Left cardiac atrium (tissue), 4 donors: ENCODE measurements at regions not wholly inside any gene's neighbourhood (a gene's known extent, or its start where the extent isn't known, plus 50 kb on each side); places are given as distances from the start of the nearest gene placed in this dataset.

Experiments
- ATAC-seq, 2 donors: fragments of 200-7000 bp; cut with Tn5 transposase; one replicate each; pipeline ENCODE4 v1.9.1; 2020; ENCODE audit warnings: mild to moderate bottlenecking in 2 of 2, moderate library complexity in 2 of 2
- DNase-seq: peaks from one replicate; pipeline ENCODE4 v3.0.0-alpha.2; 2020
- intact Hi-C, 2 donors: fragments of 100-400 bp; cut with DNase I; formaldehyde crosslinking; loops; one replicate each; pipeline versions ENCODE4 v1.14.1 to v1.15.1; 2022 to 2023
- donor health status: DM: no; HTN: yes; CAD: no.
- donor health status: DM: no; HTN: yes; CAD: no; lungs with severe emphysema.
- donor health status: DM: yes; HTN: yes; CAD: no.
- donor health status: Dilated cardiomyopathy.

DNA sequence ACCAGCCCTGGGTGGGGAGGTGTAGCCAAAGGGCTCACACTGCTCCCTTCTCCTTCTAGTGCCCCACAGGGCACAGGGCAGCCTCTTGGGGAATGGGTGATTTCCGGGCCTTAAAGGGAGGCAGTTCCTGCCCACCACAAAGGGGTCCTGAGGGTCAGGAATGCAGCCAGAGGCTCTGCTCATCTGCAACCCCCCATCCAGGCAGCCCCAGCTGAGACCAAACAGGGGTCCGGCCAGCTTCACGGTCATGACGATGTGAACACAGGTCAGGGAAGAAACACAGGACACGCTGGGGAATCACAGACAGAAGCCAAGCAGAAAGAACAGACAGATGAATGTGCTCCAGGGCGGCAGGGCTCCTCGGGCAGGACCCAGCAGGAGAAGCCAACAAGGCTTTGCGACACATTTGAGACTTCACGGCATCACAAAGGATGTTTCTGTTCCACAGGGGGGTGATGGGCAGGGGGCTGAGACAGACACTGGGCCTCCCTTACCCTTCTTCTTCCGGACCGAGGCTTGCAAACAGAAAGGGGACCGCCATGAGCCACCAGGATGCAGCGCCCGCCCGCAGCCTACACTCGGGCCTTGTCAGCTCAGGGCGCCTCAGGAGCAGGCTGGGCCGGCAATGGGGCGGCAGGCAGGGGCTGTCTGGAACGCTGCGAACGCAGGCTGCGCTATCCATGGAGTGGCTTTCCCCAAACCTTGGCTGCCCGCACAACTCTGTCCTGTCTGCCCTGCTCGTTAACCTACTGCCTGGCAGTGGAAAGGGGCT, 101.9 kb downstream of the CTTN start:
- intact Hi-C loops, result no loop called here
- DNase-seq, result no peak
- no peak for ATAC-seq

DNA sequence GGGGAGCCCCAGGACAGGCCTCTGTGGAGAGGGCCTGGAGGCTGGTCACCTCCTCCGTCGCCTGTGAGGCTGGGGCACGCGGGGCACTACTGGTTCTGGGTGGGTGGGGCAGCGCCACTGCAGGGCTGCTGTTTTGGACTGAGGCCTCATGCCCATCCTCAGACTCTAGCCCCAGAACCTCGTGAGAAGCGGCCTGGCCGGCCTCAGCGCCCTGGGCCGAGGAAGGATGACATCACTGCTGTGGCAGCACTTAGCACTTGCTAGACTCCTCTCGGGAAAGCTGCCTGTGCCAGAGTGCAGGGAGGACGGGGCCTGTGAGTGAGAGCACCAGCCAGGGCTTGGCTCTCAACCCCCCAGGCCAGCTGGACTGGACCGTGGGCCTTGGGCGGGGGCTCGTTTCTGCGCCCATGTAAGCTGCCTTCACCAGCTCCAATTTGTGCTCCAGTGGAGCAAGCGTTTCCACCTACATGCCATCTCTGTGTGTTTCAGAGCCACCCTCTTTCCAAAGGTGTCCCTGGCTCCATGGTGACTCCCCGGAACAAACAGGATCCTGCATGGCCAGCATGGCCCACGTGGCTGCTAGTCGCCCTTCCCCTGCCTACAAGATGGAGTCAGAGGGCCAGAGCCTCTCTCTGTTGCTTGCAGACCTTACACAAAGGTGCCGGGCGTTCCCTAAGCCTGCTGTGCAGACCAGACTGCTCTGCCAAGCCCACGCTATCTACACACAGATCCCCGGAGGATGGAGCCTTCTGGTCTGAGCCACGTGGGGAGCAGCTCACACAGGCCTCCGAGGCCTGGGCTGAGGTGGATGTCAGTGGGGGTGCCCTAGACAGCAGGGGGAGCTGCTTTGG, 102.9 kb downstream of the CTTN start:
- ATAC-seq (peak; percentile 65 to 76), DNase-seq (peak; percentile 49)
- intact Hi-C loops, result no loop called here

- ATAC-seq (no peak), DNase-seq (no peak)
- intact Hi-C loops, result no loop called here
Measured at GRCh38 chr11:70501933-70502540, 103.7 kb downstream of the CTTN start.

- DNase-seq, result no peak
- intact Hi-C loops, result no loop called here
- no peak for ATAC-seq
Measured at GRCh38 chr11:70502677-70503467, 104.5 kb downstream of the CTTN start.

DNA sequence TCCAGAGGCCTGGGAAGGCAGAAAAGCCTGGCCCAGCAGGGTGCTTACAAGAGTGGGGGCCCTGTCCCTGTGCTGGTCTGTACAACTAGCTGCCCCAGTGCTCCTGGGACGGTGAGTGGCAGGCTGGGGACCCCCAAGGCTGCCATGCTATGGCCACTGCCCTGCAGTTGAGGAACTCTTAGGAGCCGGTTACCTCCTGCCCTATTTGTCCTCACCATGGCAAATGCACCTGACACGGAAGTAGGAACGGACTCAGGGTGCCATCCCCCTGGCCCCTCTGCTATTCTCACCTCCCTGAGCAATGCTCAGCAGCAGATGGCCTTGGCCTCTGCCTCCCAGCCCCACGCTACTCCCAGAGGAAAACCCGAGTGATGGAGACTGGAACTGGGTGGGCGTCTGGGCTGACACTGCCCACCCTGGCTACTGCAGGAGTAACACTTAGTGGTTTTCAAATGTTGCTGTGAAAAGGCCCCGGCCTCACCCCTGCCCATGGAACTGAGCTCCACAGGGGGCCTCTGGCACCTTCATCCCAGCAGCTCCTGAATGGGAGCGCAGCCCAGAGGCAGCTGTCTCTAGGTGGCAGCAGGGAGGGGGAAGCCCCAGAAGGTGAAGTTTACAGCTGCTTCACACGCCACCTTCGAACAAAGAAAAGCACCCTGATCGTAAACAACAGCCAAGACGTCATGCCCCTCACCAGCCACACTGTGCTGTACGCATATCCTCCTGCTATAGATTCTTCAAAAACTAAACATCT, 105.3 kb downstream of the CTTN start:
- DNase-seq, result no peak

GRCh38 chr11:70504246-70505020, 106.1 kb downstream of the CTTN start:
- ATAC-seq (no peak), DNase-seq (no peak)
- intact Hi-C loops, result no loop called here

More for the DNA sequence above, 105.3 kb downstream of the CTTN start:
- no peak for ATAC-seq
- intact Hi-C loops, result no loop called here

DNA sequence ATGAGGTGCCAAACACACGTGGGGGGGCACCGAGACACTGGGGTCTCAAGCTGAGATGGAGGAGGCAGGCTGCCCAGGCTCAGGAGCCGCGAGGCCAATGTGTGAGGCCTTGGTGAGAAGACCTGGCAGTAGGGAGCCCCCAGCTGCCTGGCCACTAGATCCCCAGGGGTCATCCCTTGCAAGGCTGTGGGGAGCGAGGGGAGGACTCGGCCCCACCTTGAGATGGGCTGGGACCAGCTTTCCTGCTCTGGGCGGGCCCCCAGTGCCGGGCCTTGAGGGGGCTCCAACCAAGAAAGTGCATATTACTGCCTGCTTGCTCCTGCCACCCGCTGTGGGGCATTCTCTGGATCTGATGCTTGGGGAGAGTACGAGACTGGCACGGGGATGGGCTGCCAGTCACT, 107.0 kb downstream of the CTTN start:
- intact Hi-C loops, result no loop called here
- ATAC-seq, result no peak
- no peak for DNase-seq

GRCh38 chr11:70505761-70506657, 107.7 kb downstream of the CTTN start:
- intact Hi-C loops, result no loop called here
- ATAC-seq, result no peak

GRCh38 chr11:70506658-70506970, 108.3 kb downstream of the CTTN start:
- intact Hi-C loops, result no loop called here
- DNase-seq, result no peak
- no peak for ATAC-seq

More at GRCh38 chr11:70505761-70506657, 107.7 kb downstream of the CTTN start:
- DNase-seq, result no peak

DNA sequence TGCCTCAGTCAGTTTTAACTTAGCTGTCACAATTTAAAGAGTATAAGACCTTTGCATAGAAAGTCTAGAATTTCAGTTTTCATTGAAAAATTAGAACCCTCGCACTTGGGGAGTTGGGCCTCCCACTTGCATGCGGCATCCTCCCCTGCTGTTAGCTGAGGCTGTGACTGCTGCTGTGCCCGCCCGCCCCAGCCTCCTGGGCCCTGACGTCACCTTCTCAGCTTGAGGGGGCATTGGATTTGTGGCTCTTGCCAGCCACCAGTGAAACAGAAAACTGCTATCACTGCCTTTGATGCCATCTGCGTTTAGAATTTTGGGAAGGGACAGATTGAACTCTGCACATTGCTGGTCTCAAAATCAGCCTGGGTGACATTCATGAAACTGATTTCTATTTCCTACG, 108.7 kb downstream of the CTTN start:
- ATAC-seq, result no peak
- DNase-seq, result no peak
- intact Hi-C loops, result no loop called here

DNA sequence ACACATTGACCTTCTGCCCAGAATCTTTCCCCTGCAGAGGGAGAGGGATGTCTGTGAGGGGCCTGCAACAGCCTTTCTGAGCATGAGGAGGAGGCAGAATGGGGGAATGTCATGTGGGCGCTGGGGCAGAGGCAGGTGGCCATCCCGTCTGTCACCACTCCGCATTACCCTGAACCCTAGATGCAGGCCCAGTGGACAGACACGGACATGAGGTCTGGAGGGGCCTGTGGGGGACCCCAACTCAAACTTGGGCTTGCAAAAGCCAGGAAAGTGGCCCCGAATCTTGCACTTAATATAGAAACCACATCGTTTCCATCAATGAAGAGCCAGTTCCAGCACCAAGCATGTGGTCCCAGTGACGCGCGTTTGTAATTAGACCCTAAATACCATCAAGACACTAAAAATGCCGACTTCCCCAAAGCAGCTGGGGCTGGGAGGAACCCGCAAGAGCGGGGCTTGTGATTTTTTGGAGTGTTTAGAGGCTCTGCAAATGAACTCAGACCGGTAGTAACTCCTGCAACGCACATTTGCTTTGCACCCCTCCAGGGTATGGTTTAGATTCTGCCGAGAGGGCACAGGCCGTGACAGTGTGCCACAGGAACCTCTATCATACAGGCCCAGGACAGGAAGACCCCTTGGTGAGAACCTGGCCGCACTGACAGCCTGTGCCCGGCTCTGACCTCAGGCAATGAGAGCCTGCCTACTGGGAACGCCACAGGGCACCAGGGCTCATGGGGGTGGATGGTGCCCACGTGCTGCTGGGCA, 109.3 kb downstream of the CTTN start:
- intact Hi-C loops, result no loop called here
- ATAC-seq, result no peak
- DNase-seq, result no peak

- no peak for DNase-seq
- no peak for ATAC-seq
Measured at GRCh38 chr11:70508231-70508480, 109.8 kb downstream of the CTTN start.

GRCh38 chr11:70509476-70509875, 111.1 kb downstream of the CTTN start:
- ATAC-seq (no peak), DNase-seq (peak; percentile 9)
- intact Hi-C loops, result no loop called here

More at GRCh38 chr11:70508231-70508480, 109.8 kb downstream of the CTTN start:
- intact Hi-C loops, result no loop called here

- intact Hi-C loops, result no loop called here
- peak; percentile 6 for DNase-seq
- no peak for ATAC-seq
Measured at GRCh38 chr11:70510106-70510505, 111.8 kb downstream of the CTTN start.

- intact Hi-C loops, result no loop called here
- ATAC-seq (no peak), DNase-seq (no peak)
Measured at GRCh38 chr11:70510571-70510970, 112.2 kb downstream of the CTTN start.

- intact Hi-C loops, result no loop called here
- no peak for ATAC-seq
- no peak for DNase-seq
Measured at GRCh38 chr11:70511345-70511744, 113.0 kb downstream of the CTTN start.

DNA sequence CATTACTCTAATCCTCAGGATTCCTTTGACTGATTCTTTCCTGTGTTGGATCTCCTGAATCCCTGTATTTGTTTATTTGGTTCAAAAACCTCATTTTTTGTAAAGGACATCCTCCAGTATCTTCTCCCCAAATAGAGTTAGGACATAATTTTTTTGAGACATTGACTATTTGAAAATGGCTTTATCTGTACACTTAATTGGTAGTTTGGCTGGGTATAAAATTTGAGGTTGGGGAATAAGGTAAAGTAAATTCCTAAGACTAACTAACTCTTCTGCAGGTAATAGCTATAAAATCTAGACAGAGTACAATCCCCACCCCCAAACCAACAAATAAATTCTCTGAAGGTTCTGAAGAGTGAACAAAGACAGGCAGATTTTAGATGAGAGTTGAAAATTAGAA, 114.4 kb downstream of the CTTN start:
- ATAC-seq (no peak), DNase-seq (no peak)
- intact Hi-C loops, result no loop called here
